ENCODE measurements at regions not wholly inside any gene's neighbourhood (a gene's known extent, or its start where the extent isn't known, plus 50 kb on each side); places are given as distances from the start of the nearest gene placed in this dataset.
A peak's percentile ranks its signal among the peaks of the same experiment; 100 is the strongest.

GRCh38 chr4:4693258-4693657 lies 151.4 kb upstream of the STX18 start:
- DNase-seq (ENCODE audit: low read depth), result no peak

GRCh38 chr4:4690854-4691253 lies 149.0 kb upstream of the STX18 start:
- no peak for DNase-seq (ENCODE audit: low read depth)

GRCh38 chr4:4689694-4690440 lies 148.0 kb upstream of the STX18 start:
- no peak for DNase-seq (ENCODE audit: low read depth)

GRCh38 chr4:4687935-4688727 lies 146.3 kb upstream of the STX18 start:
- DNase-seq (ENCODE audit: low read depth), result no peak

GRCh38 chr4:4687100-4687499 lies 145.3 kb upstream of the STX18 start:
- DNase-seq (ENCODE audit: low read depth), result no peak

- DNase-seq (ENCODE audit: low read depth), result no peak
These were observed 144.3 kb upstream of the STX18 start for GRCh38 chr4:4685810-4686795.

- no peak for DNase-seq (ENCODE audit: low read depth)
These were observed 139.8 kb upstream of the STX18 start for GRCh38 chr4:4681653-4682052.

- DNase-seq (ENCODE audit: low read depth), result no peak
These were observed 138.9 kb upstream of the STX18 start for GRCh38 chr4:4680758-4681157.

- DNase-seq (ENCODE audit: low read depth), result no peak
These were observed 138.4 kb upstream of the STX18 start for GRCh38 chr4:4680243-4680642.

GRCh38 chr4:4677556-4678522 lies 136.0 kb upstream of the STX18 start:
- DNase-seq (ENCODE audit: low read depth), result peak; percentile 71

GRCh38 chr4:4675641-4676040 lies 133.8 kb upstream of the STX18 start:
- no peak for DNase-seq (ENCODE audit: low read depth)

- no peak for DNase-seq (ENCODE audit: low read depth)
These were observed 133.3 kb upstream of the STX18 start for GRCh38 chr4:4675051-4675581.

GRCh38 chr4:4673070-4673469 lies 131.2 kb upstream of the STX18 start:
- no peak for DNase-seq (ENCODE audit: low read depth)

GRCh38 chr4:4672402-4672801 lies 130.6 kb upstream of the STX18 start:
- no peak for DNase-seq (ENCODE audit: low read depth)

- no peak for DNase-seq (ENCODE audit: low read depth)
These were observed 130.0 kb upstream of the STX18 start for GRCh38 chr4:4671774-4672349.

- no peak for DNase-seq (ENCODE audit: low read depth)
These were observed 129.0 kb upstream of the STX18 start for GRCh38 chr4:4670869-4671268.

GRCh38 chr4:4668355-4669210 lies 126.7 kb upstream of the STX18 start:
- no peak for DNase-seq (ENCODE audit: low read depth)

GRCh38 chr4:4667622-4668081 lies 125.8 kb upstream of the STX18 start:
- DNase-seq (ENCODE audit: low read depth), result no peak
